AG04449 (cell line): ENCODE measurements at regions not wholly inside any gene's neighbourhood (a gene's known extent, or its start where the extent isn't known, plus 50 kb on each side); places are given as distances from the start of the nearest gene placed in this dataset.

ENCODE experiments used
- CTCF ChIA-PET: fragments of 350-600 bp; formaldehyde crosslinking; extraction: SDS; loops from one replicate; lab custom pipeline; 2021; ENCODE audit warnings: antibody characterized with exemption; lab: Yijun Ruan, JAX
- POLR2A ChIA-PET: fragments of 400-600, 350-600 bp; formaldehyde crosslinking; extraction: SDS; loops from one replicate; lab custom pipeline; 2020; ENCODE audit warnings: antibody characterized with exemption, inconsistent platforms; lab: Yijun Ruan, JAX
- DNase-seq: peaks from one replicate; pipeline ENCODE4 v3.0.0-alpha.2; 2010; ENCODE audit warnings: low read depth, low spot score
- H3K4me3 ChIP-seq: 2 replicates; pipeline ENCODE4 v1.5.1; 2011; ENCODE audit warnings: low read depth, mild to moderate bottlenecking, control low read depth, low read length
- TF ChIP-seq, protein P1 (sequence below): IDR thresholded peaks from one replicate; pipeline ENCODE4 v1.5.1; 2011; ENCODE audit warnings: mild to moderate bottlenecking, moderate library complexity, low read length, control low read depth, inconsistent platforms; ENCODE audit not compliant: insufficient read depth; ENCODE audit errors: missing control alignments

DNA sequence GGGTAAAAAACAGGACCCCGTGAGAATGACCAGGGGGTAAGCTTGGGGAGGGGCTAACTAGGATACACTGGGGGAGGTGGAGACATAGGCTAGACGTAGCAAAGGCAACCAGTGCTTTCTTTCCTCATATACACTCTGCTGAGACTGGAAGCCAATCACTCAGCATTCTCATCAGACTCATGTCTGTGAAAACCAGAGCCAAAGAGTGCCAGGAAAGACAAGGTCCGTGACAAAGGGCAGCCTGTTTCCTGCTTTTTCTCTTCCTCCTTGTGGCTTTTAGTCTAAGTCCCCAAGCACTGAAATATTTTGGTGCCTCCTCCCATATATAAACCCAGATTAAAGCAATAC is 97.9 kb upstream of the NEDD9 start:
- TF ChIP-seq, protein P1, sequence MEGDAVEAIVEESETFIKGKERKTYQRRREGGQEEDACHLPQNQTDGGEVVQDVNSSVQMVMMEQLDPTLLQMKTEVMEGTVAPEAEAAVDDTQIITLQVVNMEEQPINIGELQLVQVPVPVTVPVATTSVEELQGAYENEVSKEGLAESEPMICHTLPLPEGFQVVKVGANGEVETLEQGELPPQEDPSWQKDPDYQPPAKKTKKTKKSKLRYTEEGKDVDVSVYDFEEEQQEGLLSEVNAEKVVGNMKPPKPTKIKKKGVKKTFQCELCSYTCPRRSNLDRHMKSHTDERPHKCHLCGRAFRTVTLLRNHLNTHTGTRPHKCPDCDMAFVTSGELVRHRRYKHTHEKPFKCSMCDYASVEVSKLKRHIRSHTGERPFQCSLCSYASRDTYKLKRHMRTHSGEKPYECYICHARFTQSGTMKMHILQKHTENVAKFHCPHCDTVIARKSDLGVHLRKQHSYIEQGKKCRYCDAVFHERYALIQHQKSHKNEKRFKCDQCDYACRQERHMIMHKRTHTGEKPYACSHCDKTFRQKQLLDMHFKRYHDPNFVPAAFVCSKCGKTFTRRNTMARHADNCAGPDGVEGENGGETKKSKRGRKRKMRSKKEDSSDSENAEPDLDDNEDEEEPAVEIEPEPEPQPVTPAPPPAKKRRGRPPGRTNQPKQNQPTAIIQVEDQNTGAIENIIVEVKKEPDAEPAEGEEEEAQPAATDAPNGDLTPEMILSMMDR, result no peak
- H3K4me3 ChIP-seq, result no peak overlapping the region
- no peak for DNase-seq
- CTCF ChIA-PET, result no interaction called here
- POLR2A ChIA-PET, result no interaction called here

DNA sequence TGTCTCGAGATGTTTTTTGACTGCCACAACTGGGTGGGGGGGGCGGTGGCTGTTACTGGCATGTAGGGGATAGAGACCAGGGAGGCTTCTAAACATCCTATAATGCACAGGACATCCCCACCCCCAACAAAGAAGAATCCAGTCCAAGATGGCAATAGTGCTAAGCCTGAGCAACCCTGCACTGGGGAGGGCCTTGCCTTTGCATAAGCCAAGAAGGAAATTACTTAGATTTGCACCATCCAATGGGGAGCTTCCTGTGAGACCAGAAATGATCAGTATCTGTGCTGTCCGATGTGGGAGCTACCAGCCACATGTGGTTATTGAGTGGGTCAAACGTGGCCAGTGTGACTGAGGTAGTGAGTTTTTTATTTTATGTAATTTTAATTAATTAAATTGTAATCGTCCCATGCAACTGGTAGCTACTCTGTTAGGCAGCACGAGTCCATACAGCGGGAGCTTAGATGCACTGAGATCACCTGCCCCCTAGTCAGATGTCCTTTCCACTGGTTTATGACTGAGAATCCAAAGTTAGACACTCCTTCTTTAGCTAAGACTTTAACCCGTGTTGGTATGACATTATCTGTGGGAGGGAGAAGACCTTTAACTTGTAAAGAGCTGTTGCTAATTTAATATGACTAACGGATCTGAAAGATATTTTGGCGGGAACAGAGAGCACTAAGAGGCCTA is 97.4 kb upstream of the NEDD9 start:
- no peak for DNase-seq
- TF ChIP-seq, protein P1, result no peak
- ChIA-PET CTCF (interaction anchor here (1.4 to 2.4 kb wide), 2 partner anchors 11 to 166 kb away, joined by 3 to 7 read pairs; no protein-coding TSS in a partner anchor), POLR2A (no interaction called here)
- H3K4me3 ChIP-seq, result no peak overlapping the region

DNA sequence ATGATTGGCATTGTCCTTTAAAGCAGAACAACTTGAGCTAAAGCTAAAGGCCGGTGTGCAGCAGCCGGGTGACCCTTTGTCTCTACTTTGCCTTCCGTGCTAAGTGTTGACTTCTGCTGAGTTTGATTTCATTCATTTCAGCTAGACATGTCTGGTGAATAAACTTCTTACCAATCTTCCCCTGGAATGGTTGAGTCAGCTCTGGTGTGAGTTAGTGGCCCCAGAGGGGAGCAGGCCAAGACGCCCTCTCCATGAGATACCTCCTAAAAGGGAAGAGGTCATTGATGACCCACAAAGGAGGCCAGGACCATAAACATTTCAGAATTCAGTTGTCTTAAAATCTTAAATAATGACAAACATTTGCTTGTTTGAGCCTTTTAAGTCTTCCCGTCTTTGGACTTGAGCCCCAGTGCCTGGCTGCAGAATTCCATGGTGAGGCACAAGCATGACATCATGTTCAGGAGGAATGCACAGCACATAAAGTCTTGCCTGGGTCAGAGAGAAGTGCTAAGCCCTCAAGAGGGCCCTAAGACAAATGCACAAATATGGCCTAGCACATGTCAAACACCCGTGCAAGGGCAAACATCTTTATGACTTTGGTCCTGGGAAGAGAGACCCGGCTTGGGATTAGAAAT is 96.3 kb upstream of the NEDD9 start:
- ChIA-PET POLR2A (interaction anchor here (1.2 kb wide), 1 partner anchor 10 kb away, joined by 3 read pairs; no protein-coding TSS in a partner anchor), CTCF (interaction anchor here (1.4 to 2.4 kb wide), 2 partner anchors 10 to 168 kb away, joined by 3 to 7 read pairs; no protein-coding TSS in a partner anchor)
- no peak overlapping the region for H3K4me3 ChIP-seq
- TF ChIP-seq, protein P1, result no peak
- DNase-seq, result no peak

DNA sequence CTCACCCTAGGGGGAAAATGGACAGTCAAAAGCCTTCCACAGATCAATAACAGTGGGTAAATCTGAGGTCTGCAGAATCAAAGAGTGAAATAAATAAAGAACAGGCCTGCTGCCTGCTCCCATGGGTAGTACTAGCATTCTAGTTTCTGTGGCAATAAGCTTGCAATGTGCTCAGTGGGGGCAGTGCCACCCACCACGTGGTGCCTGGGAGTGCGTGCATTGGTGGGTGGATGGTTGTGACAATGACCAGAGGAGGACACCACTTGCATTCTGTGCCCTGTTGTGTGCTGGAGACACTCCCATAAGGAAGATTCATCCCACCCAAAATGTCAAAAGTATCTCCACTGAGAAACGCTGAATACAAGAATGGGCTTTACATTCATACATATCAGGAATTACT is 95.5 kb upstream of the NEDD9 start:
- ChIA-PET CTCF (interaction anchor here (2.4 kb wide), 1 partner anchor 168 kb away, joined by 7 read pairs; no protein-coding TSS in a partner anchor), POLR2A (interaction anchor here (1.2 kb wide), 1 partner anchor 9 kb away, joined by 3 read pairs; no protein-coding TSS in a partner anchor)
- no peak for DNase-seq
- TF ChIP-seq, protein P1, result no peak
- no peak overlapping the region for H3K4me3 ChIP-seq

DNA sequence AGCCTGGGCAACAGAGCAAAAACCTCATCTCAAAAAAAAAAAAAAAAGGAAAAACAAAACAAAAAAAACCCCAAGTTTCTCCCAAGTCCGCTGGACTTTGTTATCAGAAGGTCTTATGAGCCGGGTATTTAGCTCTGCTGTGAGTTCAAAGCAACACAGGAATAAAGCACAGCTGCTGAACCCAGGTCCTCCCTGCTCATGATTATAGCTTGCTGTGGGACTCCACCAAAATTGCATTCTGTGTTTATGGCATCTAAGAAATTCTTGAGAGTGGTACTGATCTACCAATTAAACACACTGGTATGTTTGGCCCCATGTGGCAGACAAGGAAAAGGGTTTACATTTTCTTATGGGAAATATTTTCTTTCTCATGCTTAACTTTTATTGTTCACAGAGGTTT is 93.6 kb upstream of the NEDD9 start:
- DNase-seq, result no peak
- POLR2A ChIA-PET, result no interaction called here
- TF ChIP-seq, protein P1, result no peak
- CTCF ChIA-PET, result interaction anchor here (1.1 kb wide), 1 partner anchor 169 kb away, joined by 3 read pairs; no protein-coding TSS in a partner anchor
- H3K4me3 ChIP-seq, result no peak overlapping the region

DNA sequence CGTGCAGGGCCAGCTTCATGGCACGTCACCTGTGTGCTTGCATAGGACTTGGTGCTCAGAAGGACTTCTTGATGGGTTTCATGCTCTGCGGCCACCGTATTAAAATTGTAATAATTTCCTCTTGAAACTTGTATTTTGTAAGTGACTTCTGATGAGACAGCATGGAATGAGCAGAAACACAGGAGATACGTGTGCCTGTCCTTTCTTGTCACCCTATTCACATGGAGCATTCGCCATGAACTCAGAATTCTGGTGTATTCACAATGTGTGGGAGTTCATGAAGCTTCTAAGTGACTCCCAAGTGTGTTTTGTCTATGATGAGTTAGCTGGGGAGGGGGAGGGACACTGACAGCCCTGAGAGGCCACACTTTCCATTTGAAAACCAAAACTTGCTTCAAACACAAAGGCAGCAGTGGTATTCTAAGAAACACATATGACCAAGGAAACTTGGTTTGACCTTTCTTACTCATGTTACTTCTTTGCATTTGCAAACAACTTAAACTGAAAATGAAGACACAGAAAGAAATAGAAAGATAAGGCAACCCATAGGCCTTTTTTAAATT is 92.1 kb upstream of the NEDD9 start:
- DNase-seq, result no peak
- TF ChIP-seq, protein P1, result no peak
- CTCF ChIA-PET, result no interaction called here
- no peak overlapping the region for H3K4me3 ChIP-seq
- POLR2A ChIA-PET, result no interaction called here
